ENCODE measurements at regions not wholly inside any gene's neighbourhood (a gene's known extent, or its start where the extent isn't known, plus 50 kb on each side); places are given as distances from the start of the nearest gene placed in this dataset.
"Not testable (repeated sequence)": the region's sequence is repeated elsewhere in the genome, so short reads cannot be mapped to it uniquely, and the experiment has no call there.

DNA sequence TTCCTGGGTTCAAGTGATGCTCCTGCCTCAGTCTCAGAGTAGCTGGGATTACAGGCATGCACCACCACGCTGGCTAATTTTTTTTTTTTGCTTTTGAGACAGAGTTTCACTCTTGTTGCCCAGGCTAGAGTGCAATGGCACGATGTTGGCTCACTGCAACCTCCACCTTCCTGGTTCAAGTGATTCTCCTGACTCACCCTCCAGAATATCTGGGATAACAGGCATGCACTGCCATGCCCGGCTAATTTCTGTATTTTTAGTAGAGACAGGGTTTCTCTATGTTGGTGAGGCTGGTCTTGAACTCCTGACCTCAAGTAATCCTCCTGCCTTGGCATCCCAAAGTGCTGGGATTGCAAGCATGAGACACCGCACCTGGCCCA lies 89.6 kb upstream of the KLF6 start:
- H3K27ac ChIP-seq (ENCODE audit: low read depth, low read length); H3K4me1 ChIP-seq (ENCODE audit: control insufficient read depth, insufficient read depth, low read length); DNase-seq (ENCODE audit: low read depth in 4 of 6, low spot score in 6 of 6); H3K4me3 ChIP-seq (ENCODE audit: low read depth, low read length); H3K36me3 ChIP-seq (ENCODE audit: control insufficient read depth, insufficient read depth, low read length); H3K27me3 ChIP-seq (ENCODE audit: control insufficient read depth, insufficient read depth, low read length); H3K9me3 ChIP-seq (ENCODE audit: control insufficient read depth, insufficient read depth, low read length): not testable (repeated sequence)
- 90% methylated on average over 2 of the region's 4 CpGs for WGBS (ENCODE audit: insufficient coverage)

DNA sequence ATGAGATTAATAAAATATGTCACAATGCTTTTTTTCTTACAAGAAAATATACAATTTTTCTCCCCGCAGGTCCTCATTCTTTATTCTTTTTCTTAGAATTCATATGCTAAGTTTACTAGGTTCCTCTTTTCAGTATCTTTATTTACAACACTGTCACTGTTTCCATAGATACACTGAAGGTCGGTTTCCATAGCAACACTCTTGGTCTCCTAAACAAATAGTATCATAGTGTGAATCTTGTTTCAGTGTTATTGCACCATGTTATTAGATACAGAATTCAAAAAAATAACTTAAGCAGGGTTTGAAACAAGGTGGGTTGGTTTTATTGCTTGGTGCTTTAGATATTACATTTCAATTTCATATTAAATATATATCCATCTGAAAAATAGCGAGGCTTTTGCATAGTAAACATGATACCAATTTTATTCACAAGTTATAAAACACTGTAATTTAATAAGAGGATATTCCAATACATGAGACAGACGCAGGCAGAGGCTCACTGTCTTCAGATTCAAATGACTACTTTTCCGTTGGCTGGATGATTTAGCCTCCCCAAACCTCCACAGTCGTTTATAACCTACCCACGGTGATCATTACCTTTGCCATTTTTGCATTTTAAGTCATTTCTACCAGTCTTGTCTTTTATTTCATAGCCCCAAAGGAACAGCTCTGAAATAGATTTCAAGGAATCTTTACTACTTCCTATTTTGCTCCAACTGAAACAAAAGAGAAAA lies 88.9 kb upstream of the KLF6 start:
- Histone ChIP-seq H3K9me3 (ENCODE audit: control insufficient read depth, insufficient read depth, low read length) (no peaks in the 10 kb centered on the region), H3K4me1 (ENCODE audit: control insufficient read depth, insufficient read depth, low read length) (peaks cover 7% of the 10 kb centered on the region), H3K27ac (ENCODE audit: low read depth, low read length) (no peak overlapping the region), H3K36me3 (ENCODE audit: control insufficient read depth, insufficient read depth, low read length) (no peaks in the 10 kb centered on the region), H3K27me3 (ENCODE audit: control insufficient read depth, insufficient read depth, low read length) (no peaks in the 10 kb centered on the region), H3K4me3 (ENCODE audit: low read depth, low read length) (no peak overlapping the region)
- 0% methylated on average over 1 of the region's 7 CpGs for WGBS (ENCODE audit: insufficient coverage)
- DNase-seq (ENCODE audit: low read depth in 4 of 6, low spot score in 6 of 6): peak in 5 of 6 donors; percentile 47 to 95 (median 53)

DNA sequence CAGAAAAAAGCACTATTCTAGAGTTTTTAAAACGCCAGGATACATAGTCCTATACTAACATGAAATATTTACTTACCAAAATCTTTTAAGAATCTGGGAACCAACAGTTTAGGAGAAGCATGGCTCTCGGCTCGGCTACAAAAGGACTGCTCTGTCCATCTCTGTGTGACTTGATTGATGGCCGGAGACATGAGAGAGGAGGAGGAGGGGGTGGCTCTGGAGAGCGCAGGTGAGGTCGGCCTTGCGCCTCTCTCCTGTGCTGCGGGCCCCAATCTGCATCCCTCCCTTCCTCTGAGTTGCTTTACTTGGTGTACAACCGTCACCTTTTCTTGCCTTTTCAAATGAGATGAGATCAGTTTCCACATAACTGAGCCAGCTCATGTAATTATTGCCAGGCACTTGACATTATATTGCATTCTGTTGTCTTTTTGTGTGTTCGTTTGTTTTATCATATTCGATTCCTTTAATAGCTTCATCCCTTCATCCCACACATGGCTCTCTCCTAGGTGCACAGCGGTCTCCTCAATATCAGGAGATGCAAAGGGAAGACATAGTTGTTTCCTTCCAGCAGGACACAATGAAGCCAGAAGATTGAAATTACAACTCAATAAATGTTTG lies 87.8 kb upstream of the KLF6 start:
- H3K27me3 ChIP-seq (ENCODE audit: control insufficient read depth, insufficient read depth, low read length): no peaks in the 10 kb centered on the region
- H3K36me3 ChIP-seq (ENCODE audit: control insufficient read depth, insufficient read depth, low read length): no peaks in the 10 kb centered on the region
- H3K4me3 ChIP-seq (ENCODE audit: low read depth, low read length): no peak overlapping the region
- no peak overlapping the region for H3K27ac ChIP-seq (ENCODE audit: low read depth, low read length)
- WGBS (ENCODE audit: insufficient coverage): 75% methylated on average over 5 of the region's 12 CpGs
- peaks cover 7% of the 10 kb centered on the region for H3K4me1 ChIP-seq (ENCODE audit: control insufficient read depth, insufficient read depth, low read length)
- no peak for DNase-seq (ENCODE audit: low read depth in 4 of 6, low spot score in 6 of 6)
- H3K9me3 ChIP-seq (ENCODE audit: control insufficient read depth, insufficient read depth, low read length): no peaks in the 10 kb centered on the region

DNA sequence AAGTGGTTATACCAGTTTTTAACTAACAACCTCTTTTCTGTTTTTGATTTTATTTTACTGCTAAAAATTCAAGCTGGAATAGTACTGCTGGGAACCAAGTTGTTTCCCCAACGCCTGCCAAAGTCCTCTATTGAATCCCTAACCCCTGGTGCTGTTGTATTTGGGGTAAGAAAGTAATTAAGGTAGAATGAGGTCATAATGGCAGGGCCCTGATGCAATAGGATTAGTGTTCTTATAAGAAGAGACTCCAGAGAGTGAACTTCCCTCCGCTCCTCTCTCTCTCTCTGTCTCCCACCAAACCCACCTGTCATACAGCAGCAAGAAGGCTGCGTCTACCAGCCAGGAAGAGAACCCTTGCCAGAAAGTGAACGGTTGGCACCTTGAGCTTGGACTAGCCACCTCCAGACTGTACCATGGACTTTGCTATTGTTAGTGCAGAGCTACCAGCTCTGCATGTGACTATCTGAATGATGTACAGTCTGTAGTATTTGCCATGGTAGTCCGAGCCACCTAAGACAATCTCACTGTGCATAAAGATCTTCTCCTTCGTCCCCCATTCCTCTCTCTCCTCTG lies 86.5 kb upstream of the KLF6 start:
- H3K9me3 ChIP-seq (ENCODE audit: control insufficient read depth, insufficient read depth, low read length): no peaks in the 10 kb centered on the region
- no peaks in the 10 kb centered on the region for H3K36me3 ChIP-seq (ENCODE audit: control insufficient read depth, insufficient read depth, low read length)
- H3K4me3 ChIP-seq (ENCODE audit: low read depth, low read length): no peak overlapping the region
- DNase-seq (ENCODE audit: low read depth in 4 of 6, low spot score in 6 of 6): no peak
- H3K27ac ChIP-seq (ENCODE audit: low read depth, low read length): no peak overlapping the region
- H3K27me3 ChIP-seq (ENCODE audit: control insufficient read depth, insufficient read depth, low read length): no peaks in the 10 kb centered on the region
- H3K4me1 ChIP-seq (ENCODE audit: control insufficient read depth, insufficient read depth, low read length): peaks cover 7% of the 10 kb centered on the region
- 100% methylated on average over 1 of the region's 6 CpGs for WGBS (ENCODE audit: insufficient coverage)

DNA sequence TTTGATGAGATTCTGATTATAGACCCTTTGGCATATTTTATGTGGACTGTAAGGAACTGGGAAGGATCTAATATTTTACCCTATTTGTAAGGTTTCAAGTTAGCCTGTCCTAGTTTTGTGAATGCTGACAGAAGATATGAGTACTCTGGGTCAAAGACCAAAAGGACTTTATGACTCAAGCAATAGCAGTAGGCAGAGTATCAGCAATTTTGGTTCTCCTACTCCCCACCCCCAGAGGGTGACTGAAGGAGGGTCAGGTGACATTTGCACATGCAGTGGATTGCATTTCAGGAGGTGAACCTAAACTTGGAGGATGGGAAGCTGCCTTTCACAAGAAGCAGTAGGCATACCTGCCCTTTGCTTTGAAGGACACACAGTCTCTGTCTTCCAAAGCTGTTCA lies 84.0 kb upstream of the KLF6 start:
- Histone ChIP-seq H3K27ac (ENCODE audit: low read depth, low read length) (no peak overlapping the region), H3K4me1 (ENCODE audit: control insufficient read depth, insufficient read depth, low read length) (peaks cover 7% of the 10 kb centered on the region), H3K9me3 (ENCODE audit: control insufficient read depth, insufficient read depth, low read length) (no peaks in the 10 kb centered on the region), H3K36me3 (ENCODE audit: control insufficient read depth, insufficient read depth, low read length) (no peaks in the 10 kb centered on the region), H3K4me3 (ENCODE audit: low read depth, low read length) (no peak overlapping the region), H3K27me3 (ENCODE audit: control insufficient read depth, insufficient read depth, low read length) (no peaks in the 10 kb centered on the region)
- DNase-seq (ENCODE audit: low read depth in 4 of 6, low spot score in 6 of 6): no peak

DNA sequence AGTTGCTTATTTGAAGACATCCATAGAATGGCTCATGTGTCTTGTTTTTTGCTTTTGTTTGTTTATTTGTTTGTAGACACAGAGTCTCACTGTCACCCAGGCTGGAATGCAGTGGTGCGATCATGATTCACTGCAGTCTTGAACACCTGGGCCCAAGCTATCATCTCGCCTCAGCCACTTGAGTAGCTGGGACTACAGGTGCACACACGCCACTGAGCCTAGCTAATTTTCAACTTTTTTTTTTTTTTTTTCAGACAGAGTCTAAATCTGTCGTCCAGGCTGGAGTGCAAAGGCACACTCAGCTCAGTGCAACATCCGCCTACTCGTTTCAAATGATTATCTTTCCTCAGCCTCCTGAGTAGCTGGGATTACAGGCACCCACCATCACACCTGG lies 83.3 kb upstream of the KLF6 start:
- Histone ChIP-seq H3K9me3 (ENCODE audit: control insufficient read depth, insufficient read depth, low read length) (no peaks in the 10 kb centered on the region), H3K27ac (ENCODE audit: low read depth, low read length) (no peak overlapping the region), H3K4me3 (ENCODE audit: low read depth, low read length) (no peak overlapping the region), H3K27me3 (ENCODE audit: control insufficient read depth, insufficient read depth, low read length) (no peaks in the 10 kb centered on the region), H3K4me1 (ENCODE audit: control insufficient read depth, insufficient read depth, low read length) (peaks cover 7% of the 10 kb centered on the region), H3K36me3 (ENCODE audit: control insufficient read depth, insufficient read depth, low read length) (no peaks in the 10 kb centered on the region)
- 86% methylated on average over 3 of the region's 6 CpGs for WGBS (ENCODE audit: insufficient coverage)
- no peak for DNase-seq (ENCODE audit: low read depth in 4 of 6, low spot score in 6 of 6)

DNA sequence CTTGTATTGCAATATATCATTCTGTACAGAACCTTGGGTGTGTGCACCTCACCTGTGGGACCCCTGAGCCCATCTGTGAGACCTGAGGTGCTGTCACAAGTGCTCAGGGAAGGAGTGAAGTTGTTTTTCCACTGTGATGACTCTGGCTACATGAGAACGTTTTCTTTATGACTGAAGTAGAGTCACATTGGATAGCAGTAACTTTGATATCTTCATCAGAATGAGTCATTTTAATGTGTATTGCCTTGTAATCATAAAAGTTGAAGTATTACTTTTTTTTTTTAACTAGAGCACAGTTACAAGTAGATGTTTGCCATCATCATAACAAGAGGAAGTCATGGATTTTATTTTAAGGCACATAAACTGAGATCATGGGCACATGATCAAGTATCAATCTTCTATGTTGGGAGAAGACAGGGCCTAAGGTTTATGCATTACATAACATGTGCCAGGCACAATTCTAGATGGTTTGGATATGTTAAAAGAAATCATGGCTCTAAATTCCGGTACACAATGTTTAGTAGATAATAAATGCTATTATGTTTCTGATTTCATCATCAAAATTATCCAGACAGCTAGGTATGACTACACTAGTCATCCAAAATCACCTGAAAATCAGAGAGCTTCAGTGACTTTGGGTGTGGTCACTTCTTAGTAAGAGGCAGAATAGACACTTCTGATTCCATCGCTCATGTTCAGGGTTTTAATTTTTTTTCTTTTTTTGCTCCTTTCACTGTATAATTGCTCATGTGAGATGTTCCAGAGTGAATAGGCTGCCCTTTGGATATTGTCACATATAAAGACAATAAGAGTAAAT lies 82.7 kb upstream of the KLF6 start:
- no peak overlapping the region for H3K27ac ChIP-seq (ENCODE audit: low read depth, low read length)
- DNase-seq (ENCODE audit: low read depth in 4 of 6, low spot score in 6 of 6): no peak
- no peaks in the 10 kb centered on the region for H3K36me3 ChIP-seq (ENCODE audit: control insufficient read depth, insufficient read depth, low read length)
- no CpG with 5 or more reads among the region's 3 CpGs for WGBS (ENCODE audit: insufficient coverage)
- H3K9me3 ChIP-seq (ENCODE audit: control insufficient read depth, insufficient read depth, low read length): no peaks in the 10 kb centered on the region
- H3K27me3 ChIP-seq (ENCODE audit: control insufficient read depth, insufficient read depth, low read length): no peaks in the 10 kb centered on the region
- peaks cover 4% of the 10 kb centered on the region for H3K4me1 ChIP-seq (ENCODE audit: control insufficient read depth, insufficient read depth, low read length)
- H3K4me3 ChIP-seq (ENCODE audit: low read depth, low read length): no peak overlapping the region

DNA sequence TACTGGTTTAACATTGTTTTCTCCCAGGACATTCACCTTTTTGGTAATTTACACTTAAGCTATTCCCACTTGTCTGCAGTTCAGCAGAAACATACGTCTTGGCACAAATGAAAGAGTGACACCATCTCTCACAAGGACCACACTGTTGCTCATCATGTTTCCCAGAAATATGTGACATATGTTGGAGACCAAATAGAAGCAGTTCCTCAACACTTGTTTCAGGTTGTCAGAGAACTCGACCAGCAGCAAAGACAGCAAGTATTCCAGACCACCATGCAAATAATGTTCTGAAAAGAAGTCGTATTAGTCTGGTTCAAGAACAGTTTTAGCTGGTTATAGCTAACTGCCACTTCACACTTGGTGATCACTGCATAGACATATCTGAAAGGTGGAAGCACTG lies 81.3 kb upstream of the KLF6 start:
- DNase-seq (ENCODE audit: low read depth in 4 of 6, low spot score in 6 of 6): no peak

DNA sequence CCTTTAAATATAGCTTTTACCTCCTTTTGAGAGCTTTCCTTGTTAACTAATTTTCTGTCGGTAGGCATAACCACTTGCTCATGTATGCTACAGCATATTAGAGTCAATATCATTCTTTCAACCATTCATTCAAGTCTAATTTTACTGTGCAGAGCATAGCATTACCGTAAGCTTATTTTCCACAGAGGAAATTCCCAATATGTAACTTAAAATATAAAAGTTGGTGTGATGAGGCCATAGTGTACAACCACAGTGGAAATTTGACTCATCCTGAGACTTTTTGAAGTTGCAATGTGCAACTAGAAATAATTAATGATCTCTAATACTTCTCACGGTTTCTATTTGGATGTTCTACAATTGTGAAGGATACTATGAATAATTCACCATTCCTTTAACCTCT lies 80.6 kb upstream of the KLF6 start:
- Histone ChIP-seq H3K27me3 (ENCODE audit: control insufficient read depth, insufficient read depth, low read length) (no peaks in the 10 kb centered on the region), H3K9me3 (ENCODE audit: control insufficient read depth, insufficient read depth, low read length) (no peaks in the 10 kb centered on the region), H3K36me3 (ENCODE audit: control insufficient read depth, insufficient read depth, low read length) (no peaks in the 10 kb centered on the region), H3K4me3 (ENCODE audit: low read depth, low read length) (no peak overlapping the region), H3K4me1 (ENCODE audit: control insufficient read depth, insufficient read depth, low read length) (no peaks in the 10 kb centered on the region), H3K27ac (ENCODE audit: low read depth, low read length) (no peak overlapping the region)
- WGBS (ENCODE audit: insufficient coverage): no CpG with 5 or more reads among the region's 3 CpGs
- DNase-seq (ENCODE audit: low read depth in 4 of 6, low spot score in 6 of 6): no peak

More for the DNA sequence above, 81.3 kb upstream of the KLF6 start:
- Histone ChIP-seq H3K27me3 (ENCODE audit: control insufficient read depth, insufficient read depth, low read length) (no peaks in the 10 kb centered on the region), H3K9me3 (ENCODE audit: control insufficient read depth, insufficient read depth, low read length) (no peaks in the 10 kb centered on the region), H3K36me3 (ENCODE audit: control insufficient read depth, insufficient read depth, low read length) (no peaks in the 10 kb centered on the region), H3K4me3 (ENCODE audit: low read depth, low read length) (no peak overlapping the region), H3K4me1 (ENCODE audit: control insufficient read depth, insufficient read depth, low read length) (no peaks in the 10 kb centered on the region), H3K27ac (ENCODE audit: low read depth, low read length) (no peak overlapping the region)
- 88% methylated on average over 2 of the region's 3 CpGs for WGBS (ENCODE audit: insufficient coverage)
